DND-41 (cell line): ENCODE measurements at regions not wholly inside any gene's neighbourhood (a gene's known extent, or its start where the extent isn't known, plus 50 kb on each side); places are given as distances from the start of the nearest gene placed in this dataset.

Source experiments
- EZH2 ChIP-seq: IDR thresholded peaks from 3 replicates; pipeline ENCODE4 v1.6.1; 2012; ENCODE audit warnings: borderline replicate concordance, low read depth, mild to moderate bottlenecking, moderate library complexity, low read length, inconsistent platforms; ENCODE audit not compliant: severe bottlenecking
- TF ChIP-seq, protein P1 (sequence below): IDR thresholded peaks from 2 replicates; pipeline ENCODE4 v1.5.1; 2012; ENCODE audit warnings: borderline replicate concordance, low read length, moderate library complexity, mild to moderate bottlenecking; ENCODE audit not compliant: poor library complexity, severe bottlenecking; ENCODE audit errors: extremely low read depth

- TF ChIP-seq, protein P1, sequence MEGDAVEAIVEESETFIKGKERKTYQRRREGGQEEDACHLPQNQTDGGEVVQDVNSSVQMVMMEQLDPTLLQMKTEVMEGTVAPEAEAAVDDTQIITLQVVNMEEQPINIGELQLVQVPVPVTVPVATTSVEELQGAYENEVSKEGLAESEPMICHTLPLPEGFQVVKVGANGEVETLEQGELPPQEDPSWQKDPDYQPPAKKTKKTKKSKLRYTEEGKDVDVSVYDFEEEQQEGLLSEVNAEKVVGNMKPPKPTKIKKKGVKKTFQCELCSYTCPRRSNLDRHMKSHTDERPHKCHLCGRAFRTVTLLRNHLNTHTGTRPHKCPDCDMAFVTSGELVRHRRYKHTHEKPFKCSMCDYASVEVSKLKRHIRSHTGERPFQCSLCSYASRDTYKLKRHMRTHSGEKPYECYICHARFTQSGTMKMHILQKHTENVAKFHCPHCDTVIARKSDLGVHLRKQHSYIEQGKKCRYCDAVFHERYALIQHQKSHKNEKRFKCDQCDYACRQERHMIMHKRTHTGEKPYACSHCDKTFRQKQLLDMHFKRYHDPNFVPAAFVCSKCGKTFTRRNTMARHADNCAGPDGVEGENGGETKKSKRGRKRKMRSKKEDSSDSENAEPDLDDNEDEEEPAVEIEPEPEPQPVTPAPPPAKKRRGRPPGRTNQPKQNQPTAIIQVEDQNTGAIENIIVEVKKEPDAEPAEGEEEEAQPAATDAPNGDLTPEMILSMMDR, result no peak
- no peak for TF ChIP-seq EZH2
Observed at GRCh38 chr9:81122749-81123148, 566.6 kb downstream of the TLE1 start.
